Sigmoid colon (tissue), 6 donors: ENCODE measurements at regions not wholly inside any gene's neighbourhood (a gene's known extent, or its start where the extent isn't known, plus 50 kb on each side); places are given as distances from the start of the nearest gene placed in this dataset.

Source experiments
- DNase-seq: peaks from one replicate; pipeline ENCODE4 v3.0.0-alpha.2; 2019
- H3K27ac ChIP-seq, 4 donors: fragments of 200-600 bp; sonication (generic); one replicate each; pipeline ENCODE4 v1.5.1; 2016 to 2019; ENCODE audit warnings: mild to moderate bottlenecking in 1 of 4
- H3K27me3 ChIP-seq, 3 donors: fragments of 200-600 bp; sonication (generic); one replicate each; pipeline ENCODE4 v1.5.1; 2019; ENCODE audit warnings: mild to moderate bottlenecking in 1 of 3
- H3K36me3 ChIP-seq, 4 donors: fragments of 200-600 bp; sonication (generic); one replicate each; pipeline ENCODE4 v1.5.1; 2016 to 2019
- H3K4me1 ChIP-seq, 4 donors: fragments of 200-600 bp; sonication (generic); one replicate each; pipeline ENCODE4 v1.5.1; 2017 to 2019
- H3K4me3 ChIP-seq, 4 donors: fragments of 200-600 bp; sonication (generic); one replicate each; pipeline ENCODE4 v1.5.1; 2017 to 2019; ENCODE audit warnings: mild to moderate bottlenecking in 2 of 4, moderate library complexity in 1 of 4
- H3K9me3 ChIP-seq, 4 donors: fragments of 200-600 bp in 3 of 4; sonication (generic) in 3 of 4; one replicate each; pipeline versions ENCODE4 v1.5.1 to v1.6.1; 2013 to 2019
- CTCF ChIP-seq, 4 experiments: fragments of 450-650 bp in 3 of 4; fragments of 200-600 bp in 1 of 4; IDR thresholded peaks; one replicate each; pipeline ENCODE4 v1.5.1; 2016 to 2019; ENCODE audit warnings: antibody characterized with exemption in 4 of 4, mild to moderate bottlenecking in 3 of 4, moderate library complexity in 2 of 4
- EP300 ChIP-seq, 4 donors: sonication (generic); formaldehyde crosslinking; IDR thresholded peaks; one replicate each; pipeline ENCODE4 v1.6.1; 2017; ENCODE audit warnings: antibody characterized with exemption in 4 of 4
- POLR2A ChIP-seq, 2 donors: fragments of 450-650 bp; IDR thresholded peaks; one replicate each; pipeline ENCODE4 v1.6.1; 2016; ENCODE audit warnings: antibody characterized with exemption in 2 of 2, mild to moderate bottlenecking in 2 of 2, moderate library complexity in 2 of 2
- POLR2AphosphoS5 ChIP-seq, 4 donors: sonication (generic); formaldehyde crosslinking; IDR thresholded peaks; one replicate each; pipeline ENCODE4 v1.6.1; 2017; ENCODE audit warnings: antibody characterized with exemption in 4 of 4
- WGBS, 2 donors: extraction: QIAGEN DNeasy Blood & Tissue Kit; methylation state at CpG; one replicate each; pipeline ENCODE4 v1.1.7; 2013; 5-methylcytosine and 5-hydroxymethylcytosine counted together
- intact Hi-C: fragments of 100-400 bp; cut with DNase I; formaldehyde crosslinking; loops from one replicate; pipeline ENCODE4 v1.15.1; 2023
- donor health status: healthy with polysubstance abuse.
- donor health status: healthy.

DNA sequence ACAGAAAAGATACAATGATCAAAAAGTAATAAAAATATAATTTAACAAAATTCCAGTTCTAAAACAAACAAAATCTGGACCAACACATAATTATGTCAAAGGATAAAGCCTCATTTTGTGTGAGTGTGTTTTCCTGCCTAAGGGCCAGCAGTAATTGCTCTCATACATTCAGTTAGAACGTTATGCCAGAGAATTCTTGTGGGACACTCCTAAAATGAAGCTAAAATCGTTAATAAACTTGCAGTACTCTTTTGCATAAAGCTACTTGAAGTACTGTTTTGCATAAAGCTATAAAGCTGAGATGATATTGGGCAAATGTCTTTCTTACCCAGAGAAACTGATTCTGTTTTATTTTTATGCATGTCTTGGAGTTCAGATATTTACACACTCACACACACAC lies 1072.3 kb downstream of the MAT2B start:
- H3K4me3 ChIP-seq = no peak overlapping the region
- intact Hi-C loops = no loop called here
- H3K4me1 ChIP-seq = no peaks in the 10 kb centered on the region
- TF ChIP-seq POLR2AphosphoS5 (IDR thresholded peaks at IDR 0.05) = no peak
- no peaks in the 10 kb centered on the region for H3K36me3 ChIP-seq
- WGBS, 2 donors = 19 to 54% methylated on average over 2 of the region's 2 CpGs
- H3K9me3 ChIP-seq = no peaks in the 10 kb centered on the region
- DNase-seq = no peak
- H3K27ac ChIP-seq = no peak overlapping the region
- H3K27me3 ChIP-seq = no peaks in the 10 kb centered on the region

GRCh38 chr5:164578401-164578800 lies 1073.0 kb downstream of the MAT2B start:
- Histone ChIP-seq H3K9me3 (no peaks in the 10 kb centered on the region), H3K4me1 (no peaks in the 10 kb centered on the region), H3K27me3 (no peaks in the 10 kb centered on the region), H3K4me3 (no peak overlapping the region), H3K36me3 (no peaks in the 10 kb centered on the region), H3K27ac (no peak overlapping the region)
- intact Hi-C loops = no loop called here
- 83 to 89% methylated on average over 5 of the region's 5 CpGs for WGBS, 2 donors
- no peak for TF ChIP-seq POLR2AphosphoS5 (IDR thresholded peaks at IDR 0.05)
- no peak for TF ChIP-seq EP300 (IDR thresholded peaks at IDR 0.05)
- no peak for TF ChIP-seq POLR2A (IDR thresholded peaks at IDR 0.05)
- DNase-seq = no peak

DNA sequence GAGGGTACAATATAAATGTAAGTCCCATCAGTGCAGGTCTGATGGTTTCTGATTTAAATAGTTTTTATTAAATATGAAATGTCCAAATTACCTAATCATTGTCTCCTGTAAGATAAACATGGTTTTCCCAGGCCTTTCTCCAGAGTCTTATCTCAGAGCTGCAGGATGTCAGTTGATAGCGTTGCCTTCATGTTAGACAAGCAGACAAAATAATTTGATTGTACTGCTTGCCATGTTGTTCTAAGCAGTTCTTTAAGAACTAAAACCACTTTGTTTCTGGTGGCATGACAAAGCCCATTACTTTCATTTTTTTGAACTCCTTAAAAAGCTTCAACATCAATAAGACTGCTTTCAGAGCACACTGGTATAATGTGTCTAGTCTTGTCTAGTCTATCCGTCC lies 1073.5 kb downstream of the MAT2B start:
- Histone ChIP-seq H3K27ac (no peak overlapping the region), H3K36me3 (no peaks in the 10 kb centered on the region), H3K4me1 (no peaks in the 10 kb centered on the region), H3K4me3 (no peak overlapping the region), H3K27me3 (no peaks in the 10 kb centered on the region), H3K9me3 (no peaks in the 10 kb centered on the region)
- intact Hi-C loops = no loop called here
- DNase-seq = no peak
- TF ChIP-seq EP300 (IDR thresholded peaks at IDR 0.05) (no peak), POLR2AphosphoS5 (IDR thresholded peaks at IDR 0.05) (no peak), CTCF (IDR thresholded peaks at IDR 0.05) (no peak), POLR2A (IDR thresholded peaks at IDR 0.05) (no peak)
- 72 to 79% methylated on average over 2 of the region's 2 CpGs for WGBS, 2 donors

DNA sequence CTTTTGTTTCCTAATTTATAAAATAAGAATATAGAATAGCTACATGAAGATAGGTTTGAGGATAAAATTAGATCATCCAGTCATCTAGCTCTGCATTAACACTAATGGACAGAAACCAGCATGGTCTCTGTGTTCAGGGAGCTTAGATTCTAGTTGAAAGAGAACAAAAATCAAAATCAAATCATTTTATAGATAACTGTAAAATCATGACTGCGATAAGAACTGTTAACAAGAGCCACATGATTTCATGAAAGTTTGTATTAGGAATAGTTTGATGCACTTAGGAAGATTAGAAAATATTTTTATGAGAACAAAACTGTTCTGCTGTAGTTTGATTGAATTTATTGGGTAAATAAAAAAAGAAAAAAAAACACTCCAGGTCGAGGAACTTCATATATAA lies 1074.7 kb downstream of the MAT2B start:
- Histone ChIP-seq H3K4me1 (no peaks in the 10 kb centered on the region), H3K36me3 (no peaks in the 10 kb centered on the region), H3K27ac (no peak overlapping the region), H3K27me3 (no peaks in the 10 kb centered on the region), H3K4me3 (no peak overlapping the region), H3K9me3 (no peaks in the 10 kb centered on the region)
- 53 to 63% methylated on average over 2 of the region's 2 CpGs for WGBS, 2 donors
- TF ChIP-seq POLR2AphosphoS5 (IDR thresholded peaks at IDR 0.05) = no peak
- TF ChIP-seq CTCF (IDR thresholded peaks at IDR 0.05) = no peak
- no peak for TF ChIP-seq EP300 (IDR thresholded peaks at IDR 0.05)
- no peak for TF ChIP-seq POLR2A (IDR thresholded peaks at IDR 0.05)
- intact Hi-C loops = no loop called here
- no peak for DNase-seq

GRCh38 chr5:164581889-164582288 lies 1076.5 kb downstream of the MAT2B start:
- H3K4me1 ChIP-seq = no peaks in the 10 kb centered on the region
- no peak overlapping the region for H3K4me3 ChIP-seq
- intact Hi-C loops = no loop called here
- DNase-seq = no peak
- H3K27me3 ChIP-seq = no peaks in the 10 kb centered on the region
- H3K9me3 ChIP-seq = no peaks in the 10 kb centered on the region
- WGBS, 2 donors = 57 to 68% methylated on average over 2 of the region's 2 CpGs
- H3K36me3 ChIP-seq = no peaks in the 10 kb centered on the region
- TF ChIP-seq POLR2A (IDR thresholded peaks at IDR 0.05) = no peak
- TF ChIP-seq POLR2AphosphoS5 (IDR thresholded peaks at IDR 0.05) = no peak
- no peak for TF ChIP-seq CTCF (IDR thresholded peaks at IDR 0.05)
- TF ChIP-seq EP300 (IDR thresholded peaks at IDR 0.05) = no peak
- H3K27ac ChIP-seq = no peak overlapping the region

GRCh38 chr5:164593982-164594381 lies 1088.6 kb downstream of the MAT2B start:
- no peak for TF ChIP-seq POLR2A (IDR thresholded peaks at IDR 0.05)
- no peak for TF ChIP-seq POLR2AphosphoS5 (IDR thresholded peaks at IDR 0.05)
- no peak for TF ChIP-seq EP300 (IDR thresholded peaks at IDR 0.05)
- no peak for TF ChIP-seq CTCF (IDR thresholded peaks at IDR 0.05)
- Histone ChIP-seq H3K4me1 (no peaks in the 10 kb centered on the region), H3K4me3 (no peak overlapping the region), H3K9me3 (no peaks in the 10 kb centered on the region), H3K36me3 (no peaks in the 10 kb centered on the region), H3K27me3 (no peaks in the 10 kb centered on the region), H3K27ac (no peak overlapping the region)
- intact Hi-C loops = no loop called here
- DNase-seq = no peak
